Activated CD8-positive, alpha-beta T cell treated with anti-CD3 and anti-CD28 coated beads for 36 hours (primary cell): ENCODE measurements at regions not wholly inside any gene's neighbourhood (a gene's known extent, or its start where the extent isn't known, plus 50 kb on each side); places are given as distances from the start of the nearest gene placed in this dataset.
"Not testable (repeated sequence)": the region's sequence is repeated elsewhere in the genome, so short reads cannot be mapped to it uniquely, and the experiment has no call there.

ENCODE experiments used
- ATAC-seq: fragments of 200-7000 bp; cut with Tn5 transposase; one replicate; pipeline ENCODE4 v1.10.0; 2021; ENCODE audit warnings: mild to moderate bottlenecking, moderate library complexity
- CTCF ChIA-PET: fragments of 350-600 bp; sonication (Branson Sonifier 250); formaldehyde crosslinking; loops from one replicate; lab custom pipeline; 2021; ENCODE audit warnings: antibody characterized with exemption; lab: Charles Lee
- POLR2A ChIA-PET: fragments of 350-600 bp; sonication (Branson Sonifier 250); formaldehyde crosslinking; loops from one replicate; lab custom pipeline; 2021; ENCODE audit warnings: antibody characterized with exemption; lab: Charles Lee
- DNase-seq: peaks from one replicate; pipeline ENCODE4 v3.0.0-alpha.2; 2020
- H3K27ac Mint-ChIP-seq: one replicate; pipeline ENCODE4 v1.8.0; 2021; ENCODE audit warnings: mild to moderate bottlenecking, mixed read lengths
- H3K27me3 Mint-ChIP-seq: one replicate; pipeline ENCODE4 v1.8.0; 2021; ENCODE audit warnings: mixed read lengths
- H3K36me3 Mint-ChIP-seq: one replicate; pipeline ENCODE4 v1.8.0; 2021; ENCODE audit warnings: low read depth, mixed read lengths
- H3K4me1 Mint-ChIP-seq: one replicate; pipeline ENCODE4 v1.8.0; 2021; ENCODE audit warnings: low read depth, mixed read lengths
- H3K4me3 Mint-ChIP-seq: one replicate; pipeline ENCODE4 v1.8.0; 2021; ENCODE audit warnings: mild to moderate bottlenecking, moderate library complexity, mixed read lengths
- H3K9me3 Mint-ChIP-seq: one replicate; pipeline ENCODE4 v1.8.0; 2021; ENCODE audit warnings: mixed read lengths
- CTCF ChIP-seq: fragments of 200-600 bp; IDR thresholded peaks from one replicate; pipeline ENCODE4 v1.8.0; 2022; ENCODE audit warnings: antibody characterized with exemption, mild to moderate bottlenecking
- intact Hi-C: fragments of 100-400 bp; cut with micrococcal nuclease; formaldehyde crosslinking; loops from one replicate; pipeline ENCODE4 v1.10.0; 2022

GRCh38 chr2:63710732-63711131 is 122.0 kb downstream of the MDH1 start:
- CTCF ChIA-PET, result interaction anchor here (0.7 to 1.5 kb wide), 2 partner anchors 11 to 28 kb away, joined by 3 to 4 read pairs; no protein-coding TSS in a partner anchor
- H3K4me3 Mint-ChIP-seq, result no peak overlapping the region
- TF ChIP-seq CTCF, result no peak

DNA sequence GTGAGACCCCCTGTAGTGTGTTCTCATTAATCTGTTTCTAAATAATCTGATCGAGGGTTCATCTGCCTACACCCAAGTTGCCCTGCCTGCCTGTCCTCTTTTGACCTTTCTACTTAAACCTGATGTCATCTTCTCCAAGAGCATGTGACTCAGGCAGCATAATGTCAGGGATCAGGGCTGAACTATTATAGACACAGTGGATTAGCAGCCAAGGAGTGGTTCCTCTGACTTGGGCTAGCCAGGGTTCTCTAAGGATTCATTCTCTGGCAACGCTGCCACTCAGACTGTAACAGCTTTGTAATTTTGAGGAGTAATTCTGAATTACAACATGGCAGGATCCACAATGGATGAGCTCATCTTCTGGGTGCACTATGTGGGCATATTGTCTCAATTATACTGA is 124.0 kb downstream of the MDH1 start:
- ATAC-seq, result no peak
- POLR2A ChIA-PET, result no interaction called here
- no peaks in the 10 kb centered on the region for H3K27me3 Mint-ChIP-seq

More at GRCh38 chr2:63710732-63711131, 122.0 kb downstream of the MDH1 start:
- Mint-ChIP-seq H3K4me1 (no peaks in the 10 kb centered on the region), H3K27me3 (no peaks in the 10 kb centered on the region), H3K27ac (no peak overlapping the region), H3K9me3 (peaks cover 3% of the 10 kb centered on the region), H3K36me3 (no peaks in the 10 kb centered on the region)
- no peak for DNase-seq
- intact Hi-C loops, result no loop called here
- ATAC-seq, result no peak
- POLR2A ChIA-PET, result no interaction called here

GRCh38 chr2:63716146-63716545 is 125.5 kb upstream of the UGP2 start:
- POLR2A ChIA-PET, result no interaction called here
- CTCF ChIA-PET, result no interaction called here

More for the DNA sequence above, 124.0 kb downstream of the MDH1 start:
- H3K27ac Mint-ChIP-seq, result no peak overlapping the region
- CTCF ChIA-PET, result interaction anchor here (1.4 kb wide), 1 partner anchor 20 kb away, joined by 4 read pairs; no protein-coding TSS in a partner anchor
- H3K4me1 Mint-ChIP-seq, result no peaks in the 10 kb centered on the region
- no peak overlapping the region for H3K4me3 Mint-ChIP-seq
- H3K9me3 Mint-ChIP-seq, result no peaks in the 10 kb centered on the region
- intact Hi-C loops, result no loop called here
- no peak for TF ChIP-seq CTCF
- no peak for DNase-seq
- H3K36me3 Mint-ChIP-seq, result no peaks in the 10 kb centered on the region

DNA sequence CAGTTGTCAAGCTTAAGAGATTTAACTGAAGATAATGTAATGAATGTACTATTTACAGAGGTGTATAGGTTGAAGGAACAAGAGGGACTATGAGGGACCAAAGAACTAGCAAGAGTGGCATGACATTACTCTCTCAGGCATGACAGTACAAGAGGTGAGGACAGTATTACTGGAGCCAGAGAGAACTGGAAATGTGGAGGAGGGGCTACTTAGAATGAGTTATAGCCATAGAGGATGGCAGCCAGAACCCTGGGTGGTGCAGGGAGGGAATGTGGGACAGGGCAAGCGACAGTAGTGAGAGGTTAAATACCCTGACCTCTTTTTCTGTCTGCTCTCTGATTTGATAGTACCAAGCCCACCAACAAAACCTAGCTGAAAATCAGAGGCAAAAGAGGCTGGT is 122.6 kb upstream of the UGP2 start:
- DNase-seq (no peak), ATAC-seq (no peak)
- CTCF ChIA-PET, result no interaction called here
- POLR2A ChIA-PET, result no interaction called here
- no peak overlapping the region for H3K27ac Mint-ChIP-seq
- H3K36me3 Mint-ChIP-seq, result no peaks in the 10 kb centered on the region
- no peaks in the 10 kb centered on the region for H3K4me1 Mint-ChIP-seq
- no peak for TF ChIP-seq CTCF
- H3K9me3 Mint-ChIP-seq, result no peaks in the 10 kb centered on the region
- intact Hi-C loops, result no loop called here
- H3K4me3 Mint-ChIP-seq, result no peak overlapping the region
- H3K27me3 Mint-ChIP-seq, result peaks cover 1% of the 10 kb centered on the region

More at GRCh38 chr2:63716146-63716545, 125.5 kb upstream of the UGP2 start:
- TF ChIP-seq CTCF, result no peak
- Mint-ChIP-seq H3K4me3 (no peak overlapping the region), H3K4me1 (no peaks in the 10 kb centered on the region), H3K27ac (no peak overlapping the region), H3K36me3 (no peaks in the 10 kb centered on the region), H3K9me3 (no peaks in the 10 kb centered on the region), H3K27me3 (peaks cover 1% of the 10 kb centered on the region)
- ATAC-seq (no peak), DNase-seq (no peak)
- intact Hi-C loops, result no loop called here

GRCh38 chr2:63721082-63721424 is 120.6 kb upstream of the UGP2 start:
- ATAC-seq, result no peak
- Mint-ChIP-seq H3K4me3 (no peak overlapping the region), H3K4me1 (no peaks in the 10 kb centered on the region), H3K27ac (no peak overlapping the region), H3K36me3 (no peaks in the 10 kb centered on the region), H3K27me3 (peaks cover 1% of the 10 kb centered on the region), H3K9me3 (no peaks in the 10 kb centered on the region)
- ChIA-PET CTCF (no interaction called here), POLR2A (no interaction called here)
- intact Hi-C loops, result no loop called here
- TF ChIP-seq CTCF, result no peak
- no peak for DNase-seq

DNA sequence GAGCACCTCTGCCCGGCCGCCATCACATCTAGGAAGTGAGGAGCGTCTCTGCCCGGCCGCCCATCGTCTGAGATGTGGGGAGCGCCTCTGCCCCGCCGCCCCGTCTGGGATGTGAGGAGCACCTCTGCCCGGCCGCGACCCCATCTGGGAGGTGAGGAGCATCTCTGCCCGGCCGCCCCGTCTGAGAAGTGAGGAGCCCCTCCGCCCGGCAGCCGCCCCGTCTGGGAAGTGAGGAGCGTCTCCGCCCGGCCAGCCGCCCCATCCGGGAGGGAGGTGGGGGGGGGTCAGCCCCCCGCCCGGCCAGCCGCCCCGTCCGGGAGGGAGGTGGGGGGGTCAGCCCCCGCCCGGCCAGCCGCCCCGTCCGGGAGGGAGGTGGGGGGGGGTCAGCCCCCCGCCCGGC is 119.4 kb upstream of the UGP2 start:
- H3K9me3 Mint-ChIP-seq, result not testable (repeated sequence)

More for the DNA sequence above, 119.4 kb upstream of the UGP2 start:
- intact Hi-C loops, CTCF ChIA-PET, H3K27ac Mint-ChIP-seq, H3K27me3 Mint-ChIP-seq, H3K4me3 Mint-ChIP-seq, H3K36me3 Mint-ChIP-seq, H3K4me1 Mint-ChIP-seq, ATAC-seq, DNase-seq, POLR2A ChIA-PET: not testable (repeated sequence)
